Gastrocnemius medialis (tissue), 4 donors: ENCODE measurements at regions not wholly inside any gene's neighbourhood (a gene's known extent, or its start where the extent isn't known, plus 50 kb on each side); places are given as distances from the start of the nearest gene placed in this dataset.

Experiments used
- CTCF ChIP-seq, 5 experiments: fragments of 450-650 bp in 3 of 5; fragments of 200-600 bp in 2 of 5; sonication (generic) in 2 of 5; IDR thresholded peaks in 4 of 5; conservative IDR thresholded peaks in 1 of 5; 1 replicate in 4 of 5; 2 replicates in 1 of 5; pipeline ENCODE4 v1.5.1; 2016 to 2019; ENCODE audit warnings: antibody characterized with exemption in 5 of 5, mild to moderate bottlenecking in 3 of 5, moderate library complexity in 3 of 5
- POLR2A ChIP-seq, 2 donors: fragments of 450-650 bp; IDR thresholded peaks; one replicate each; pipeline ENCODE4 v1.6.1; 2017; ENCODE audit warnings: antibody characterized with exemption in 2 of 2, mild to moderate bottlenecking in 2 of 2, moderate library complexity in 2 of 2

GRCh38 chr9:7668541-7668940, 131.0 kb downstream of the DMAC1 start:
- TF ChIP-seq CTCF (IDR thresholded peaks at IDR 0.05 in 4 of 5, conservative IDR thresholded peaks at IDR 0.05 in 1 of 5) = no peak
- no peak for TF ChIP-seq POLR2A (IDR thresholded peaks at IDR 0.05)
